Colonic mucosa (tissue), 4 donors: ENCODE measurements at regions not wholly inside any gene's neighbourhood (a gene's known extent, or its start where the extent isn't known, plus 50 kb on each side); places are given as distances from the start of the nearest gene placed in this dataset.

ENCODE experiments used
- DNase-seq: peaks from one replicate; pipeline ENCODE4 v3.0.0-alpha.2; 2020
- H3K27ac ChIP-seq: fragments of 200-600 bp; one replicate; pipeline ENCODE4 v1.8.0; 2021
- H3K27me3 ChIP-seq: fragments of 200-600 bp; one replicate; pipeline ENCODE4 v1.8.0; 2021
- H3K36me3 ChIP-seq: fragments of 200-600 bp; one replicate; pipeline ENCODE4 v1.8.0; 2021
- H3K4me1 ChIP-seq: fragments of 200-600 bp; one replicate; pipeline ENCODE4 v1.8.0; 2021; ENCODE audit warnings: mild to moderate bottlenecking
- H3K4me3 ChIP-seq: fragments of 200-600 bp; one replicate; pipeline ENCODE4 v1.8.0; 2021
- H3K9ac ChIP-seq, 2 donors: one replicate each; pipeline ENCODE4 v1.7.0; 2013; ENCODE audit warnings: control low read depth in 2 of 2, low read depth in 2 of 2, low read length in 2 of 2
- H3K9me3 ChIP-seq: fragments of 200-600 bp; one replicate; pipeline ENCODE4 v1.8.0; 2021
- CTCF ChIP-seq: fragments of 200-600 bp; IDR thresholded peaks from one replicate; pipeline ENCODE4 v1.8.0; 2022; ENCODE audit warnings: antibody characterized with exemption, mild to moderate bottlenecking
- intact Hi-C: fragments of 100-400 bp; cut with DNase I; formaldehyde crosslinking; loops from one replicate; pipeline ENCODE4 v1.14.1; 2022
- donor health status: healthy.
- donor health status: DM: no; HTN: no; CAD: no.
- donor health status: DM: no; HTN: no; CAD: no.

- Histone ChIP-seq H3K4me3 (no peak overlapping the region), H3K27me3 (no peaks in the 10 kb centered on the region), H3K27ac (no peak overlapping the region), H3K9me3 (no peaks in the 10 kb centered on the region), H3K4me1 (no peaks in the 10 kb centered on the region), H3K9ac (no peak overlapping the region), H3K36me3 (no peaks in the 10 kb centered on the region)
- no peak for DNase-seq
- TF ChIP-seq CTCF = no peak
- intact Hi-C loops = no loop called here
Measured at GRCh38 chr13:21875116-21875515, 204.2 kb downstream of the FGF9 start.

GRCh38 chr13:21879263-21879914 is 208.5 kb downstream of the FGF9 start:
- Histone ChIP-seq H3K9me3 (no peaks in the 10 kb centered on the region), H3K36me3 (no peaks in the 10 kb centered on the region), H3K4me1 (no peaks in the 10 kb centered on the region), H3K9ac (no peak overlapping the region), H3K4me3 (no peak overlapping the region), H3K27ac (no peak overlapping the region), H3K27me3 (no peaks in the 10 kb centered on the region)
- DNase-seq = no peak
- intact Hi-C loops = no loop called here
- TF ChIP-seq CTCF = no peak

GRCh38 chr13:21882766-21883165 is 211.9 kb downstream of the FGF9 start:
- no peak for TF ChIP-seq CTCF
- no peak overlapping the region for H3K4me3 ChIP-seq
- intact Hi-C loops = no loop called here
- no peak overlapping the region for H3K9ac ChIP-seq
- no peak for DNase-seq
- no peak overlapping the region for H3K27ac ChIP-seq
- H3K27me3 ChIP-seq = no peaks in the 10 kb centered on the region
- no peaks in the 10 kb centered on the region for H3K9me3 ChIP-seq
- no peaks in the 10 kb centered on the region for H3K36me3 ChIP-seq
- H3K4me1 ChIP-seq = no peaks in the 10 kb centered on the region

- no peaks in the 10 kb centered on the region for H3K9me3 ChIP-seq
- no peaks in the 10 kb centered on the region for H3K36me3 ChIP-seq
- no peak for TF ChIP-seq CTCF
- intact Hi-C loops = no loop called here
- no peaks in the 10 kb centered on the region for H3K4me1 ChIP-seq
- no peaks in the 10 kb centered on the region for H3K27me3 ChIP-seq
- no peak overlapping the region for H3K27ac ChIP-seq
- no peak for DNase-seq
- no peak overlapping the region for H3K4me3 ChIP-seq
- no peak overlapping the region for H3K9ac ChIP-seq
Measured at GRCh38 chr13:21883713-21884112, 212.8 kb downstream of the FGF9 start.

GRCh38 chr13:21884299-21884909 is 213.5 kb downstream of the FGF9 start:
- Histone ChIP-seq H3K9ac (no peak overlapping the region), H3K4me1 (no peaks in the 10 kb centered on the region), H3K4me3 (no peak overlapping the region), H3K36me3 (no peaks in the 10 kb centered on the region), H3K27me3 (no peaks in the 10 kb centered on the region), H3K27ac (no peak overlapping the region), H3K9me3 (no peaks in the 10 kb centered on the region)
- no peak for TF ChIP-seq CTCF
- intact Hi-C loops = no loop called here
- no peak for DNase-seq
